H1 (cell line): ENCODE measurements at regions not wholly inside any gene's neighbourhood (a gene's known extent, or its start where the extent isn't known, plus 50 kb on each side); places are given as distances from the start of the nearest gene placed in this dataset.

Experiments
- CTCF ChIA-PET: fragments of 300-600 bp; sonication (Branson Sonifier 250); formaldehyde crosslinking; loops from one replicate; lab custom pipeline; 2021; ENCODE audit not compliant: partially characterized antibody; lab: Charles Lee
- POLR2A ChIA-PET: fragments of 300-600 bp; sonication (Branson Sonifier 250); formaldehyde crosslinking; loops from one replicate; lab custom pipeline; 2021; ENCODE audit warnings: inconsistent platforms; ENCODE audit not compliant: partially characterized antibody; lab: Charles Lee
- DNase-seq, 2 experiments: peaks; one replicate each; pipeline versions ENCODE4 v3.0.0 to v3.0.0-alpha.2; 2010 to 2022; ENCODE audit warnings: low spot score in 2 of 2, low read depth in 1 of 2, mixed read lengths in 1 of 2
- FAIRE-seq: peaks from 2 replicates; lab custom pipeline; 2011; peaks lifted over from hg19 to GRCh38; lab: Jason Lieb, UNC
- H2AFZ ChIP-seq: 2 replicates; pipeline ENCODE4 v1.8.1; 2012; ENCODE audit warnings: low read length, inconsistent platforms
- H2AK5ac ChIP-seq: 2 replicates; pipeline ENCODE4 v1.6.1; 2013; ENCODE audit warnings: low read depth, low read length
- H2BK120ac ChIP-seq: replicated peaks from 2 replicates; pipeline ENCODE3; 2013; ENCODE audit warnings: low read depth, low read length, inconsistent platforms
- H2BK12ac ChIP-seq: 2 replicates; pipeline ENCODE4 v1.6.1; 2013; ENCODE audit warnings: low read depth, low read length
- H2BK15ac ChIP-seq: 2 replicates; pipeline ENCODE4 v1.6.1; 2013; ENCODE audit warnings: low read length
- H2BK20ac ChIP-seq: 2 replicates; pipeline ENCODE4 v1.6.1; 2013; ENCODE audit warnings: low read length
- H2BK5ac ChIP-seq: 2 replicates; pipeline ENCODE4 v1.6.1; 2013; ENCODE audit warnings: low read depth, low read length
- H3K14ac ChIP-seq: 2 replicates; pipeline ENCODE4 v1.6.1; 2013; ENCODE audit warnings: inconsistent platforms; ENCODE audit not compliant: insufficient read length
- H3K18ac ChIP-seq: 2 replicates; pipeline ENCODE4 v1.6.1; 2013; ENCODE audit warnings: low read length; ENCODE audit errors: extremely low read depth
- H3K23ac ChIP-seq: 2 replicates; pipeline ENCODE4 v1.6.1; 2013; ENCODE audit warnings: inconsistent platforms; ENCODE audit not compliant: insufficient read length
- H3K23me2 ChIP-seq: 2 replicates; pipeline ENCODE4 v1.6.1; 2013; ENCODE audit warnings: low read depth, low read length
- H3K27ac ChIP-seq: 2 replicates; pipeline ENCODE4 v1.6.1; 2011; ENCODE audit warnings: low read depth, low read length, inconsistent platforms
- H3K27me3 ChIP-seq, 4 experiments: replicated peaks in 1 of 4; 1 replicate in 1 of 4; 2 replicates in 3 of 4; pipeline versions ENCODE4 v1.6.1 to v1.8.1; 2011 to 2013; ENCODE audit warnings: low read length in 3 of 4, mild to moderate bottlenecking in 3 of 4, inconsistent platforms in 2 of 4, mixed read lengths in 2 of 4, moderate library complexity in 1 of 4; ENCODE audit not compliant: control insufficient read depth in 3 of 4, insufficient read depth in 3 of 4; ENCODE audit errors: extremely low read depth in 1 of 4
- H3K36me3 ChIP-seq, 4 experiments: 2 replicates each; pipeline versions ENCODE4 v1.6.1 to v1.8.1; 2011 to 2013; ENCODE audit warnings: mild to moderate bottlenecking in 4 of 4, low read length in 3 of 4, moderate library complexity in 2 of 4, control low read depth in 1 of 4, inconsistent platforms in 1 of 4; ENCODE audit not compliant: insufficient read depth in 4 of 4, control insufficient read depth in 2 of 4
- H3K4ac ChIP-seq: replicated peaks from 2 replicates; pipeline ENCODE3; 2013; ENCODE audit warnings: low read length, low read depth, mixed read lengths, inconsistent platforms; ENCODE audit not compliant: insufficient read length
- H3K4me1 ChIP-seq, 4 experiments: replicated peaks in 1 of 4; 1 replicate in 1 of 4; 2 replicates in 3 of 4; pipeline versions ENCODE4 v1.6.1 to v1.8.1; 2011 to 2013; ENCODE audit warnings: low read length in 3 of 4, inconsistent platforms in 2 of 4, mixed read lengths in 1 of 4; ENCODE audit not compliant: insufficient read depth in 4 of 4, control insufficient read depth in 3 of 4
- H3K4me2 ChIP-seq, 2 experiments: 2 replicates each; pipeline versions ENCODE4 v1.6.1 to v1.8.1; 2011 to 2013; ENCODE audit warnings: low read depth in 2 of 2, low read length in 2 of 2, control low read depth in 1 of 2, inconsistent platforms in 1 of 2, mild to moderate bottlenecking in 1 of 2; ENCODE audit not compliant: insufficient read depth in 1 of 2
- H3K4me3 ChIP-seq, 4 experiments: fragments of 200-600, 300-600 bp in 1 of 4; sonication (generic), shearing (Covaris generic), sonication (Bioruptor Twin) in 1 of 4; 2 replicates each; pipeline versions ENCODE4 v1.5.1 to v1.8.1; 2011 to 2016; ENCODE audit warnings: low read length in 4 of 4, low read depth in 3 of 4, control low read depth in 2 of 4, inconsistent platforms in 2 of 4, mild to moderate bottlenecking in 2 of 4, mixed read lengths in 1 of 4, moderate library complexity in 1 of 4; ENCODE audit not compliant: insufficient read depth in 2 of 4; ENCODE audit errors: extremely low read depth in 1 of 4
- H3K56ac ChIP-seq: replicated peaks from 2 replicates; pipeline ENCODE3; 2013; ENCODE audit warnings: low read depth, mild to moderate bottlenecking, mixed read lengths, low read length, inconsistent platforms; ENCODE audit not compliant: insufficient read length
- H3K79me1 ChIP-seq: 2 replicates; pipeline ENCODE4 v1.6.1; 2013; ENCODE audit warnings: low read depth, low read length, control low read depth
- H3K79me2 ChIP-seq, 2 experiments: 2 replicates each; pipeline versions ENCODE4 v1.6.1 to v1.8.1; 2012 to 2013; ENCODE audit warnings: low read length in 2 of 2, mild to moderate bottlenecking in 2 of 2, inconsistent platforms in 1 of 2; ENCODE audit not compliant: insufficient read depth in 2 of 2, control insufficient read depth in 1 of 2
- H3K9ac ChIP-seq, 4 experiments: replicated peaks in 1 of 4; 1 replicate in 1 of 4; 2 replicates in 3 of 4; pipeline versions ENCODE4 v1.6.1 to v1.8.1; 2011 to 2013; ENCODE audit warnings: low read depth in 3 of 4, low read length in 3 of 4, control low read depth in 2 of 4, mild to moderate bottlenecking in 2 of 4, moderate library complexity in 2 of 4, inconsistent platforms in 1 of 4; ENCODE audit errors: extremely low read depth in 1 of 4
- H3K9me3 ChIP-seq, 2 experiments: 2 replicates each; pipeline versions ENCODE4 v1.6.1 to v1.8.1; 2012 to 2013; ENCODE audit warnings: mild to moderate bottlenecking in 2 of 2, moderate library complexity in 2 of 2, control low read depth in 1 of 2, inconsistent platforms in 1 of 2, low read depth in 1 of 2, low read length in 1 of 2, mixed read lengths in 1 of 2; ENCODE audit not compliant: insufficient read depth in 2 of 2
- H4K20me1 ChIP-seq, 2 experiments: replicated peaks in 1 of 2; 2 replicates each; pipeline versions ENCODE3 to v1.8.1; 2011 to 2013; ENCODE audit warnings: inconsistent platforms in 2 of 2, low read length in 2 of 2, mild to moderate bottlenecking in 1 of 2; ENCODE audit not compliant: insufficient read depth in 2 of 2, control insufficient read depth in 1 of 2
- H4K5ac ChIP-seq: 2 replicates; pipeline ENCODE4 v1.6.1; 2013; ENCODE audit warnings: low read length, low read depth, mixed read lengths, inconsistent platforms; ENCODE audit not compliant: insufficient read length
- H4K8ac ChIP-seq: 2 replicates; pipeline ENCODE4 v1.8.0; 2013; ENCODE audit warnings: mild to moderate bottlenecking, moderate library complexity, low read length, inconsistent platforms; ENCODE audit not compliant: insufficient read depth; ENCODE audit errors: extremely low read depth
- H4K91ac ChIP-seq: replicated peaks from 2 replicates; pipeline ENCODE3; 2013; ENCODE audit warnings: low read length, mixed read lengths, inconsistent platforms; ENCODE audit not compliant: insufficient read length
- ASH2L ChIP-seq: fragments of 200-600, 300-600 bp; sonication (generic); IDR thresholded peaks from one replicate; pipeline ENCODE4 v1.7.1; 2017; ENCODE audit warnings: low read length
- BACH1 ChIP-seq: IDR thresholded peaks from 2 replicates; pipeline ENCODE4 v1.6.1; 2012; ENCODE audit warnings: low read length, improper control_type of control experiment
- CBX5 ChIP-seq: fragments of 300-800, 300-1000 bp; sonication (generic); IDR thresholded peaks from 2 replicates; pipeline ENCODE4 v1.7.1; 2016; ENCODE audit warnings: antibody characterized with exemption, low read length, low read depth
- CHD1 ChIP-seq: IDR thresholded peaks from 2 replicates; pipeline ENCODE4 v1.6.1; 2012; ENCODE audit warnings: low read depth, low read length, improper control_type of control experiment
- CHD2 ChIP-seq: IDR thresholded peaks from 2 replicates; pipeline ENCODE4 v1.6.1; 2012; ENCODE audit warnings: low read length, improper control_type of control experiment
- FOSL1 ChIP-seq: IDR thresholded peaks from 2 replicates; pipeline ENCODE4 v1.6.1; 2011; ENCODE audit warnings: mild to moderate bottlenecking, low read depth, low read length, moderate library complexity; ENCODE audit not compliant: insufficient read depth
- POLR2A ChIP-seq, 2 experiments: IDR thresholded peaks; 1 replicate in 1 of 2; 2 replicates in 1 of 2; pipeline ENCODE4 v1.6.1; 2011; ENCODE audit warnings: low read depth in 2 of 2, low read length in 2 of 2, mild to moderate bottlenecking in 2 of 2; ENCODE audit errors: control extremely low read depth in 1 of 2
- RAD21 ChIP-seq, 2 experiments: IDR thresholded peaks in 1 of 2; conservative IDR thresholded peaks in 1 of 2; 2 replicates each; pipeline ENCODE4 v1.6.1; 2011; ENCODE audit warnings: low read depth in 2 of 2, low read length in 2 of 2, improper control_type of control experiment in 1 of 2, inconsistent platforms in 1 of 2, mild to moderate bottlenecking in 1 of 2, moderate library complexity in 1 of 2
- RFX5 ChIP-seq: IDR thresholded peaks from 2 replicates; pipeline ENCODE4 v1.6.1; 2011; ENCODE audit warnings: low read depth, low read length, improper control_type of control experiment, borderline replicate concordance
- SIN3A ChIP-seq, 2 experiments: IDR thresholded peaks in 1 of 2; conservative IDR thresholded peaks in 1 of 2; 2 replicates each; pipeline ENCODE4 v1.6.1; 2011 to 2012; ENCODE audit warnings: low read length in 2 of 2, improper control_type of control experiment in 1 of 2, low read depth in 1 of 2, mild to moderate bottlenecking in 1 of 2
- SP2 ChIP-seq: IDR thresholded peaks from 2 replicates; pipeline ENCODE4 v1.6.1; 2012; ENCODE audit warnings: mild to moderate bottlenecking, low read length, inconsistent platforms
- ZNF274 ChIP-seq: IDR thresholded peaks from 2 replicates; pipeline ENCODE4 v1.7.0; 2012; ENCODE audit warnings: low read length, borderline replicate concordance; ENCODE audit errors: extremely low read depth
- whole genome bisulfite sequencing, 2 experiments: shearing (Covaris generic) in 1 of 2; methylation state at CpG; one replicate each; pipeline versions ENCODE4 v1.1.6 to v1.1.7; 2013 to 2015; ENCODE audit warnings: low lambda C conversion rate in 2 of 2, mixed read lengths in 2 of 2, inconsistent platforms in 1 of 2, low coverage in 1 of 2, missing lambda C conversion rate in 1 of 2; ENCODE audit not compliant: insufficient replicate concordance in 2 of 2, insufficient coverage in 1 of 2, insufficient read length in 1 of 2; ENCODE audit errors: extremely low coverage in 1 of 2, missing lambda C conversion rate in 1 of 2; 5-methylcytosine and 5-hydroxymethylcytosine counted together
- TF ChIP-seq, protein P1 (sequence below): IDR thresholded peaks from 2 replicates; pipeline ENCODE4 v1.6.1; 2012; ENCODE audit warnings: low read length, inconsistent platforms

DNA sequence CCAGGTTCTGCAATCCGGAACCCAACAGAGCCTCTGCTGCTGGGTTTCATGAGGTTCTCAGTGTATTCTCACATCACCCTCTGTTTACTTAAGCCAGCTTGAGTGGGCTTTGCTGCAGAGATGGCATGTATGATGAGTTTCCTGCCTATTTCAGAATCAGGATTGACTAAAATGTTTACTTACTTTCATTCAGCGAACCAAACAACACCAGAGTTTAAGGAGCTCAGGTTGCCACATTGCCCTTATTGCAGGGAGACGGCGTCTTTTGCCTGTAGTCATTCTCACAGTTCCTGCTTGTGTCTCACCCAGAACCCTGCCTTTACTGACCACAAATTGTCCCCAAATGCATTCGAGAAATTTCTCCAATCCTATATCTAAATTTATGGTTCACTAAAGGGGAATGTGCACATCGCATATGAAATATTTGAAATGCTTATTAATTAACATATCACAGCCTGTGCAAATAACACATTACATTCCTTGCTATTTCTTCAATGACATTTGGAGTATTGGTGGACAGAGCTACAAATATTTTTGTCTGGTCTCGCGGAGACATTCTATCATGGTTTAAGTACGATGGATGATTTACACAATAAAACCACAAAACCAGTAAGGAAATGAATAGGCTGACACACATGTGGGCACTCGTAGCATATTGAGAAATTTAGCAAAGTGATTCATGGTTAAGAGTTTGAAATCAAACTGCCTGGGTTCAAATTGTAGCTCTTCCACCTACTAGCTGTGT, 377.2 kb upstream of the CFAP20DC start:
- no peaks in the 10 kb centered on the region for H3K36me3 ChIP-seq
- H4K91ac ChIP-seq: no peak overlapping the region
- no peaks in the 10 kb centered on the region for H3K4me1 ChIP-seq
- H3K9me3 ChIP-seq: no peaks in the 10 kb centered on the region
- no peaks in the 10 kb centered on the region for H4K20me1 ChIP-seq
- H3K79me1 ChIP-seq: no peaks in the 10 kb centered on the region
- H3K4me2 ChIP-seq: no peak overlapping the region
- no peak overlapping the region for H3K14ac ChIP-seq
- H3K18ac ChIP-seq: no peak overlapping the region
- no peaks in the 10 kb centered on the region for H3K27me3 ChIP-seq
- no peaks in the 10 kb centered on the region for H3K79me2 ChIP-seq
- no peak overlapping the region for H3K23ac ChIP-seq
- H3K9ac ChIP-seq: no peak overlapping the region
- H3K27ac ChIP-seq: no peak overlapping the region
- CTCF ChIA-PET: no interaction called here
- no peak overlapping the region for H3K56ac ChIP-seq
- WGBS, 2 experiments: 96% methylated on average over 10 of the region's 10 CpGs; no CpG with 5 or more reads in 1 of the 2 experiments
- no peak overlapping the region for H4K5ac ChIP-seq
- no peak overlapping the region for H2BK12ac ChIP-seq
- no peak overlapping the region for H2BK5ac ChIP-seq
- H2AFZ ChIP-seq: no peak overlapping the region
- no peak overlapping the region for H2BK20ac ChIP-seq
- DNase-seq: no peak
- H3K23me2 ChIP-seq: no peaks in the 10 kb centered on the region
- H3K4ac ChIP-seq: no peak overlapping the region
- no peak for FAIRE-seq
- no peak overlapping the region for H2BK15ac ChIP-seq
- no peak overlapping the region for H3K4me3 ChIP-seq
- H2BK120ac ChIP-seq: no peak overlapping the region
- no peak for TF ChIP-seq BACH1
- no peak for TF ChIP-seq FOSL1
- TF ChIP-seq ZNF274: no peak
- TF ChIP-seq RAD21 (IDR thresholded peaks at IDR 0.05 in 1 of 2, conservative IDR thresholded peaks at IDR 0.05 in 1 of 2; ENCODE audit: low read depth in 2 of 2, low read length in 2 of 2): no peak
- TF ChIP-seq SIN3A (conservative IDR thresholded peaks at IDR 0.05 in 1 of 2, IDR thresholded peaks at IDR 0.05 in 1 of 2; ENCODE audit: low read depth in 1 of 2, low read length in 2 of 2): no peak
- no peak for TF ChIP-seq SP2
- TF ChIP-seq CHD1: no peak
- TF ChIP-seq POLR2A (IDR thresholded peaks at IDR 0.05; ENCODE audit: control extremely low read depth in 1 of 2, low read depth in 2 of 2, low read length in 2 of 2): no peak
- TF ChIP-seq CBX5: no peak
- TF ChIP-seq CHD2: no peak
- no peak for TF ChIP-seq ASH2L
- TF ChIP-seq, protein P1, sequence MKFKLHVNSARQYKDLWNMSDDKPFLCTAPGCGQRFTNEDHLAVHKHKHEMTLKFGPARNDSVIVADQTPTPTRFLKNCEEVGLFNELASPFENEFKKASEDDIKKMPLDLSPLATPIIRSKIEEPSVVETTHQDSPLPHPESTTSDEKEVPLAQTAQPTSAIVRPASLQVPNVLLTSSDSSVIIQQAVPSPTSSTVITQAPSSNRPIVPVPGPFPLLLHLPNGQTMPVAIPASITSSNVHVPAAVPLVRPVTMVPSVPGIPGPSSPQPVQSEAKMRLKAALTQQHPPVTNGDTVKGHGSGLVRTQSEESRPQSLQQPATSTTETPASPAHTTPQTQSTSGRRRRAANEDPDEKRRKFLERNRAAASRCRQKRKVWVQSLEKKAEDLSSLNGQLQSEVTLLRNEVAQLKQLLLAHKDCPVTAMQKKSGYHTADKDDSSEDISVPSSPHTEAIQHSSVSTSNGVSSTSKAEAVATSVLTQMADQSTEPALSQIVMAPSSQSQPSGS: no peak
- TF ChIP-seq RFX5: no peak
- no peak overlapping the region for H4K8ac ChIP-seq
- POLR2A ChIA-PET: no interaction called here
- no peak overlapping the region for H2AK5ac ChIP-seq
